ENCODE measurements at regions not wholly inside any gene's neighbourhood (a gene's known extent, or its start where the extent isn't known, plus 50 kb on each side); places are given as distances from the start of the nearest gene placed in this dataset.

GRCh38 chr1:17488995-17489767, 49.7 kb upstream of the RCC2 start:
- peak in 2 of 4 donors; percentile 37 to 38 for DNase-seq (ENCODE audit: low read depth in 4 of 4, low spot score in 3 of 4)
